GM18499 (cell line): ENCODE measurements at regions not wholly inside any gene's neighbourhood (a gene's known extent, or its start where the extent isn't known, plus 50 kb on each side); places are given as distances from the start of the nearest gene placed in this dataset.

ENCODE experiments used
- ATAC-seq: cut with Tn5 transposase; IDR thresholded peaks from one replicate; pipeline ENCODE4 v1.9.1; 2021; ENCODE audit warnings: moderate number of reproducible peaks; ENCODE audit not compliant: insufficient read depth, unreplicated experiment

DNA sequence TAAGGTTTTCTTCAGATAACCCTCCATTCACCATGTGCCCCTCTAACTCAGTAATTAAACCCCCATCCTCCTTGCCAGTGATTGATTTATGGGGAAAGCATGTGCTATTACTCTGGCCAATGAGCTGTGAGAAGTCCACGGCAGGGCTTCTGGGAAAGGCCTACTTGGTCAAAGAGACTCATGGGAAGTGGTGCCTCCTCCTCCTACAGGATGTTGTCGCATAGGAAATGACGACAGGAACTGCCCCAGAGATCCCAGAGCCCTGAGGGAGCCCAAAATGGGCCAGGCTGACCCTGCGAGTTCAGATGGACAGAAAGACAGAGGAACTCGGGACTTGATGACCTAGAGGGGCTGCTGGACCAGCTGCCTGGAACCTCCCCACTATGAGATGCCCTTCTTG lies 938.1 kb upstream of the TMEM132C start:
- no peak for ATAC-seq

DNA sequence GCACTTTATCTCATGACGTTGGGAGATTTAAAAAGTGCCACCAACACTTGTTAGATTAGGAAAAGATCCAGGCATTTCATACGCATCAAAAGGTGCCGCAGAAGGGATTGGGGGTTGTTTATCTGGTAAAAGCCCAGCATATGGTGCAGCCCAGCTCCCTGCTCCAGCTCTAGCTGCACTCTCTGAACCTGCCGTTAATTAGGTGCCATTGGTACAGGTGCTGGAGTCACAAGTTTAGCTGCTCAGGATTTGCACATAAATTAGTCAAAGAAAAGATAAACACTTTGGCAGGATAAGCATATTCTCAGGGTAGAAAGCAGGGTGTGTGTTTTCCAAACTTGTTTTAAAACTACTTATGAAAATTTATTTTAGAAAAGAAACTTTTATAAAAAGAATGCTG lies 932.6 kb upstream of the TMEM132C start:
- no peak for ATAC-seq

DNA sequence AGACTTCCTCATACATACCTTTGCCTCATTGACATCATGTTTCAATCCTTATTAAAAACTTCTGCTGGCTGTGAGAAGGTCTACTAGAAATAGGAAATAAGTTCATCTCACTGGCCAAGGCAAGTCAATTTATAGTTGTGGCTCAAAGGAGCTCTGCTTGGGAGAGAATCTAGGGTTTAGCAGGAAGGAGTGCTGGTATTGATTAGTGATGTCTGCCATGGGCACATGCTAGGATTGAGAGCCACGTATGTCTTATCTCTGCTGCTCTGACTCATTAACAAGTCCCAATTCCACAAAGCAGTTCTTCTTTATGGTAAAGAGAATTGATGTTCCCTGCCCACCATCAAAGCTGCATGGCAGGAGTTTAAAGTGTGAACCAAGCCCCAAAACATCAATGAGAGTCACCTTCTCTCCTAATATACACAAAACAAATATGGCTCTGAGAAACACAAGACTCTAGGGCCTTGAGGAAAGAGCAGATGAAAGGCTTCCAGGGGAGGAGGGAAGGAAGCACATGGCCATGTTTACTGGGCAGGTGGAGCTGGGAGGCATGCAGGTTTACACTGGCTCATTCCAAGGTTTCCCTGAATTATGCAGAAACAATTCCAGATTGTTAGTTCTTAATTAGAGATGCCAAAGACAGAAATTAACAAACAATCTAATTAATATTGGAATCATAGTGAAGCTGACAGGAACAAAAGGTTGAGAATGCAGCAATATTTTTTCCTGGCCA lies 931.9 kb upstream of the TMEM132C start:
- ATAC-seq, result no peak

DNA sequence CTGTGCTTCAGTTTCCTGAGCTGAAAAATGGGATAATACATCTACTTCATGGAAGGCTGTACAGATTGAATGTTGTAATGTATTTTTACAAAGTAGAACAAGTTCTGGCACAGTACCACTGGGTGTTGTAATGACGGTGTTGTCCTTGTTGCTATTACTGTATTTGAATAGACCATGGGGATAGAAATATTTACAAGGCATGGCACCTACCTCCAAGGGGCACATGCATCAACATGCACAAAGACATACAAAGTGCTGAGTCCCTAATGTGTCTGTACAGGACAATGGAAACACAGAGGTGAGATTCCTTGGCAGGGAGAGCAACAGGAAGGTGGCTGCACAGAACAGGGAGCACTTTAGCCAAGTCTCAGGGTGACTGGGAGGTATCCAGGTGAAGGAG lies 930.6 kb upstream of the TMEM132C start:
- ATAC-seq, result no peak

DNA sequence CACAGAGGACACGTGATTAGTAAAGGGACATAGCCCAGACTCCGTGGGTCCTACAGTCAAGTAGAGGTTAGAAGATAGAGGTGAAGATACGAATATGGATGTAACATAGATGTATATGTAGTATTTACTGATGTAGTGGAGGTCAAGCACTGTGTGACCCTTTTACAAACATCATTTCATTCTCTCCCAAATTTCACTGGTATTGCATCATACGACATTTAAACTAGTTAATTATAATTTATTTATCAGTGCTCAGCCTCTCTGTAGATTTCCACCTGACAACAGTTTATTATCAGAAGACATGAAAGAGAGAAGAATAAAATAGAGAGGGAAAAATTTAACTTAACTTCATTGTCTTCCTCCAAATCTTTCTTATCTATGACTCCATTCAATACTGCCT lies 927.9 kb upstream of the TMEM132C start:
- ATAC-seq, result no peak

DNA sequence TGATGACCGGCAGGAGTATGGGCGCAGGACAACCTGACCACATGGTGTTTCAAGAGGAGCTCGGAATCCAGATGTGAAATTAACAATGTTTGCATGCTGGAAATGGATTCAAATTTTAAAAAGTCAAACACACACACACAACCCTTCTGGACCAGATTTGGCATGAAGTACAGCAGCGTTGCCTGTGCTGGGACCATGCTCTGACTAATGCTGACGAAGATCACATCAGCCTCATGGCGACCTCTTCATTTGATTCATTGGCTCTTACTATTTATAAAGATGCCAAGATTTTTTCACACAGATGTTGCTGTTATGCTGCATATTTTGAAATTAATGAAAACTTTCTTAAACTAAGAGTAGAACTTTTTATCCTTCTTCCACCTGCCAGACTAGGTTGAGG lies 926.6 kb upstream of the TMEM132C start:
- no peak for ATAC-seq

DNA sequence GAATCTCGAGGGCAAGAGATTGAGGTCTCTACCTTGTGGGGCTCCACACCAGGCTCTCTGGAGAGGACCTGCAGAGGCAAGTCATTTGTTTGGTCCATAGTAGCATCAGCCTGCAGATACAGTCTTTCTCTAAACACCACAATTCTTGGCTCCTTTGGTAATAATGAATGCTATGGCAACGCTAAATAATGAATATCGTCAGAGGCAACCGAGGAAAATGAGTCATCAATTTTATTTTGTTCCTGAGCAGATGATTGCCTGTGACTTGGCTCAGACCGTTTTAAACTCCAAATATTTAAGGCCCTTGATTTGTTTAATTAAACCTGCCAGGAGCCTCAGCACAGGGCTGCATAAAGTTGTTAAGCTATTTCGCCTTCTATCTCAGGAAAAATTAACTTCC lies 924.1 kb upstream of the TMEM132C start:
- no peak for ATAC-seq

DNA sequence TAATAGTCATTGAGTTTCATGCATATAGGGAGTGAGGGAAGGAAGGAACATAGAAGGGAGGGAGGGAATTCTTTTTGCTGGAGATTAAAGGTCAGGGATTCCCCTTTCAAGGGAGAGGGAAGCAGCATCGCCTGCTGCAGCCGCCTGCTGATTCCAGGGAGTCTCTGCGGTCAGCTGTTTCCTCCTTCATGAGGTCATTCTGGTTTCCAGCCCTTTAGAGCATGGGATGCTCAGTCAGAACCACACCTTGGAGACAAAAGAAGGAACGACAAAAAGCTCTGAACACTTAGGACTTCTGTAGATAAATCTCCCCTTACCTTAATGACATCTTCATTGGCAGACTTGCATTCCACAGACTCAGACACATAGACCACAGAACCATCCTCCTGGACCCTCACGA lies 923.0 kb upstream of the TMEM132C start:
- ATAC-seq, result no peak

DNA sequence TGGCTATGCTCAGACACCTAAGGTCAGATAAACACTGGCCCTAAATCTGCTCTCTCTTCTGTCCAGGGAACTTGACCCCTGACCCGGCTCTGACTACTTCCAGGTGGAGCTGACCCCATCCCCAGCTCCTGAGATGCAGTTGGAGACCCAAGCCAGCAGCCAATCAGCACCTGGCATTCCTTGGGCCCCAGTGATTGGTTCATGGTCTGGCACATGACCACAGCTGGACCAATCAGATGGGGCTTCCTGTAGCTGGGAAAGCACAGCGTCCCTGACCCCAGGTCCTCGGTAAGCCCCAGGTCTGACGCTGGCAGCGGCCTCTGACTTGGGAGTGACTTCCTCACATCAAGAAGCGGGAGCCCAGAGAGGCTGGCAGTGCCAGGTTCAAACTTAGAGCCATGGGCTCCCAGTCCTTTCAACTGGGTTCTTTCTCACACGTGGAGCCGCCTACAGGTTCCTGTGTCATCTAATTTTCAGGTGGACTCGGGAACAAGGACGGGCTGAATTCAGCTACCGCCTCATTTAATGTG lies 915.4 kb upstream of the TMEM132C start:
- ATAC-seq, result no peak

DNA sequence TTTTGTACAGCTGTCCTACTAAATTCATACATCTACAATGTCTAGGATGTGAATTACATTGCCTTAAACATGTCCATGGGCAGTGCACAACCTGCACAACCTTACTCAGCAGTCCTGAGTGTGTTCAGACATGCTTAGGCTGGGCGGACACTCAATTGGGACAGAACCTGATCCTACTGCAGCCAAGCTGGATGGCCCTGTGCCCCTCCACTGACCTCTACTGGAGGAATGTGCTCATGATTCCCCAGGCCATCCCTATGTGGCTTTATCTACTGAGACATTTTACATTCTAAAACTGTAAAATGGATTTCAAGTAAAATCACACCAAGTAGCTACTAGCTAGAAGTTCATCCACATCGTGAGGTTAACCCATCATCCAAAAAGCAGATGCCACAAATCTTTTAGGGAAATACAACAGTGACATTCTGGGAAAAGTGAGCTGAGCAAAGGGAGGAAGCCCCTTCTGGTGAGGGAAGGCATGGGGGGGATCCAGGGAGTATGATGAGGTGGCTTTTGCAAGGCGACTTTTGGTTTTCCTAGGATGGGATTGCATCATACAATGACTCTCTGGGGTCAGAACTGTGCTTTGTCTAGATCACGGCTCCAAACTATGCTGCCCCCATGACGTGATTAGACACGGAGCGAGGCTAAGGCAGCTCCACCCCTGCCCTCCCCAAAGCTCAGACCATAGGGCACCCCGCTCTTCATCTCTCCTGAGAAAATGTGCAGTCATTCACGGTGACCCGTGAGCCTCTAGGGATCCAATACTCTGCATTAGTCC lies 911.7 kb upstream of the TMEM132C start:
- ATAC-seq, result no peak

DNA sequence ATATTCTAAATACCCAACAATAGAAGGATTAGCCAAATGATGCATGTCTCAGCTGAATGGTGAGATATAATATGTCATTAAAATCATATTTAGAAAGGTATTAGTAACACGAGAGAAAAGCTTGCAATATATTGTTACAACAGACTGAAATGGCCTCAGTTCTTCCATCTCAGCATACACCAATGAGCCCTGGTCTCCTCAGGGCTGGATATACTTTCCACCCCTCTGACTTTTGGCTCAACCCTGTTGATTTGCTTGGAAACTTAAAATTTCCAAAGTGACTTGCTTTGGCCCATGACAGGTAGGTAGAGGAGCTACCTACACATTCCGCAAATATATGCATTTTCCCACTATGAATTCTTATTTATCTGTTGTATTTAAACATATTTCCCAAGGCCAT lies 908.1 kb upstream of the TMEM132C start:
- ATAC-seq, result no peak

DNA sequence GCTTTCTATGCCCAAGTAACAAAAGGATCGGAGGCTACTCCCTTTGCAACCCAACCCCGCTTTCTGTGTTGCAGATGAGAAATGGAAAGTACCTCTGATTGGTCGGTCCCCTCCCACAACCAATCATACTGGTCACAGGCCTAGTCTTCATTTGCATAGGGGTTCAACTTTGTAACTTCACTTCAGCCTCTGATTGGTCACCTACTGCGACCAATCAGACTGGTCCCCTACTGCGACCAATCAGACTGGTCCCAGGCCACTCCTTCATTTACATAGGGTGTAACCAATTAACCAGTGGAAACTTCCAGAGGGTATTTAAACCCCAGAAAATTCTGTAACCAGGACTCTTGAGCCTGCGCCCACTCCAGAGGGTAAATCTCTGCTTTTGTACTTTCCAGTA lies 906.4 kb upstream of the TMEM132C start:
- no peak for ATAC-seq

DNA sequence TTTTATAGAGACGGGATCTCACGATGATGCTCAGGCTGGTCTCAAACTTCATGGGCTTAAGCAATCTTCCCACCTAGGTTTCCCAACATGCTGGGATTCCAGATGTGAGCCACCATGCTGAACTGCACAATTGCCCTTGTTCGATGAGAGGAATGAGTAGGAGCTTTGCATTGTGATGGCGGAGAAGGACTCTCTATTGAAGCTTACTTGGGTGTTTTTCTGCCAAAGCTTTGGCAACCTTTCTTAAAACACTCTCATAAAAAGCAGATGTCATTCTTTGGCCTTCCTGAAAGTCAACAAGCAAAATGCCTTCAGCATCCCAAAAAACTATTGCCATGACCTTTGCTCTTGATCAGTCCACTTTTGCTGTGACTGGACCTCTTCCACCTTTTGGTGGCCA lies 904.8 kb upstream of the TMEM132C start:
- no peak for ATAC-seq

DNA sequence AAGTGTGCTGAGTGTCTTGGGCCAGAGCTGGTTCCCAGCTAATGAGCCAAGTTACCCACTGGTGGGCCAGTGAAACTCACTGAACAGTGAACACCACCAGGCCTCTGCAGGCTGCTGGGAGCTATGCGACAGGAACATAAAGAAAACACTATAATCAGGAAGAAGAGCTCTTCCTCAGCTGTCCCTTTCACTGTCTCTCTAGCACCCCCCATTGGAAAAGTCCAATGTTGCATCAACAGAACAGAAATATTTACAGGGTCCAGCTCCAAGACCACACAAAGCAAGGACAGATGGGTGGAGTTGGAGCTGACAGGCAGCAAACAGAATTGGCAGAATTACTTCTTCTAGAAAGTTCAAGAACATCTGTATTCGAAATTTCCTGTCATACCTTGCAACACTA lies 903.6 kb upstream of the TMEM132C start:
- no peak for ATAC-seq

DNA sequence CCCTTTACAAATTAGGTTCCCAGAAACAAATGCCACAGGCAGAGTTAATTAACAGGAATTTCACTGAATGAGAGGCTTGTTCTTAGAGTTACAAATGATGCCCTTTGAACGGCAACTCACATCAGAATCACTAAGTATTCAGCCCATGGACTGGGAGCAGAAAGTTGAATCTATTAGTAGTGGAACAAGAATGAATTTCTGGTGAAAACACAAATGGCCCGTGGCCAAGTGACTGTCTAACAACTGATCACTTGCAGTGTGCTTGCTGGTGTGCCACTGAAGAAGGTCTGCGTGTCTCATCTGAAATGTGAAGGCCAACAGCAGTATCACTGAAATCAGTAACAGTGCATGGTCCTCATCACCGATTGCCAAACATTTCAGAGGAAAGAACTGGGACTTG lies 893.4 kb upstream of the TMEM132C start:
- ATAC-seq, result no peak

DNA sequence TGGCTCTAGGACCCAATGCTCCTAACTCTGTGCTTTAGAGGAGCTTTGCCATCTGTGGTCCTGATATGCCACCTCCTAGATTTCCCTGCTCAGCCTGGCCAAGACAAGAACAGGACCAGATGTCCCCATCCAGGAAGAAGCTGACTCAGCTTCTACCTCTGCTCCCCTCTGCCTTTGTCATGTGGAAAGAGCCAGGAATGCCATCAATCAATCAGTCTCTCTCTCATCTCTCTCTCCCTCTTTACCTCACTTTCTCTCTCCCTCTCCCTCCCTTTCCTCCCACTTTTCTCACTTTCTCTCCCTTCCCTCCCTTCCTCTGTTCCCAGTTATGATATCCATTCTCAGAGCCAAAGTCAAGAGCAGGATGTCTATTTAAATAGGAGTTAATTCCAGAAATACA lies 892.5 kb upstream of the TMEM132C start:
- ATAC-seq, result no peak

DNA sequence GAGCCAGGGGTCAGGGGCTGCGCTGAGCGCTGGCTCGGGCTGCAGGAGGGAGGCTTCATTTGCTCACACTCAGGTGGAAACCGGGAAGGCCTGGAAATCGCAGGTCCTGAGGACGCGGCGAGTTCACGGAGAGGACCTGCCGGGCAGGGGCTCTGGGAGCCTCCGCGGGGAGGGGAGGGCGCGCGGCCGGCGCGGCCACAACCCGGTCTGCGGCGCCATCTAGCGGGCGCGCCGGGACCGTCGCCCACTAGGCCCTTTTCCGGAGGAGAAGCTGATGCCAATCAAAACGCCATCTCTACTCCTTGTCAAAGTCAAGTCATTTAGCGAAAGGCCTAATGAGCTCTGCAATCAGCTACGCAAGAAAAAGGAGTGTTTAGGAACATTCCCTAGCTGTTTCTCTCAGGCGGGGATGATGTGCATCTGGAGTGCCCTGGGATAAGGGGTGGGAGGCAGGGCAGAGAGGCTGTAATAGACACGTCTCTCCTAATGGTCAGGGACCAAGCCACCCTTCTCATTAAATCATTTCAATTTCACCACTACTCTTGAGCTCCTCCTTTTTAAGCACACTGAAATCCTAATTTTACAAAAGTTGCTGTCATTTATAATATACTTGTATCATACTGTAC lies 885.8 kb upstream of the TMEM132C start:
- no peak for ATAC-seq

DNA sequence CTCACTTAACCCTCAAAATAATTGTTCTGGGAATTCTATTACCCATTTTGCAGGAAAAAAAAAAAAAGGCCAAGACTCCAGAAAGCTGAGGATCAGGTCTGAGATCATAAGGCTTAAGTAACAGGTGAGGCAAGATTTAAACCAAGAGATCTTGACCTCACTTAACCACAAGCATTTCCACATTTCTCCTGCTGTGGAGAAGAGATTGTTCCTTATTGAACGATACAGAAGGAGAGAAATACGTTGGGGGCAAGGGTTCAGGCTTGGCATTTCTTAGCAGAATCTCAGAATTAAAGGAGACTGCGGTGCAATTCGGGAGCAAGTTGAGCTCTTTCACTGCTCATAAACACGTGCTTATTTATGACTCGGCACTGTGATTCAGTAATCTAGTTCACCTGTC lies 885.3 kb upstream of the TMEM132C start:
- no peak for ATAC-seq

DNA sequence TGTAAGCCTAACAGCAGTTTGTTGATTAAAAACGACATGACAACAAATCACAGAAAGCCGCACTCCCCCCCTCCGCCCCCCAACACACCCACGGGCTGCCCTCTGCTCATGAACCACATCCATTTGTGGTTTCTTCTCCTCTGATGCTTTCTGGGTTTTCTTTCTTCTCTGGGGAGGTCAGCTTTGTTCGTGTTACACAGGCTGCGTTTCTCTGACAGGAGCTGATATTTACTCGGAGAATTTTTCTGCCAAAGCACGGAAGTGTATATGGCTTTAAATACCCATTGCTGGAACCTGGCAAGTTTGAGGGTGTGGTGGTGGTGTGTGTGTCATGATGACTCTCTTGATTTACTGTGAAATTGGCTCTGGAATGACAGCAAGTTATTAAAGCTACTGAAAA lies 883.7 kb upstream of the TMEM132C start:
- no peak for ATAC-seq

DNA sequence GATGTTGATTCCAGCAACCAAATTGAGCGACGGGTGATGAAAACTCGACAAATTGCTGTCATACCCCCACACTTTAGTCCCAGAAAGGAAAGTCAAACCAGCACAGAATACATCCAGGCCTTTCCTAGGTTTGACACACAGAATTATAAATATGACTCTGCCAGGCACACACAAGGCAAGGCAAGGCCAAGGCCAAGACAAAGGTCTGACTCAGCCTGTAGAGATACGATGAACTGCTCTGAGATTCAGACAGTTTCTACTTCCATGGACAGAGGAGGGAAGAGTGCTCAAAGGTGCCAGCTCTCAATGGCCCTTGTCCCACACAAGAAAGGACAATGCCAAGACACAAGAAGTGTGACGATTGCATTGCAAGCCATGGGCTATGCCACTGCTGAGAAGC lies 880.2 kb upstream of the TMEM132C start:
- no peak for ATAC-seq

DNA sequence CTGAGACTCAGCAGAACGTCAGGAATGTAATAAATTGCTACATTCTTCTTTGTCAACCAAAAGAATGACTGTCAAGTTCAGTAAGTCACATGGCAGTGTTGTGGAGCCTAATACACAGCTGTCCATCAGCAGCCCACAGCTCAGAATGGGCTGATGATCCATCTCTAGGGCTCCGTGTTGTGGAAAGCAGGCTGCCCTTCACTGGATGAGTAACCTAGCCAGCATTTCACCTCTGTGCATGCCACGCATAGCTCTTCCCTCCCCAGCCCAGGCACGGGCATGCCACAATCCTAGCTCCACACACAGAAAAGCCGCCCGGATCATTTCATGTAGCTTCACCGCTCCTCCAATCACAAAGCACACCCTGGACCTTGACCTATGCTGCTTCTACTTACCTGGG lies 878.0 kb upstream of the TMEM132C start:
- no peak for ATAC-seq
